Medulla oblongata (tissue), 1 donor: ENCODE measurements at regions not wholly inside any gene's neighbourhood (a gene's known extent, or its start where the extent isn't known, plus 50 kb on each side); places are given as distances from the start of the nearest gene placed in this dataset.

Experiments
- DNase-seq: peaks from one replicate; pipeline ENCODE4 v3.0.0-alpha.2; 2015; ENCODE audit errors: extremely low spot score

- no peak for DNase-seq
Measured at GRCh38 chrX:124518885-124519284, 172.5 kb downstream of the SH2D1A start.

GRCh38 chrX:124524852-124525251, 178.5 kb downstream of the SH2D1A start:
- DNase-seq, result no peak

- DNase-seq, result no peak
Measured at GRCh38 chrX:124529786-124530185, 183.4 kb downstream of the SH2D1A start.

- peak; percentile 15 for DNase-seq
Measured at GRCh38 chrX:124530803-124531202, 184.4 kb downstream of the SH2D1A start.

- DNase-seq, result no peak
Measured at GRCh38 chrX:124534536-124534935, 188.2 kb downstream of the SH2D1A start.

GRCh38 chrX:124540474-124540873, 194.1 kb downstream of the SH2D1A start:
- no peak for DNase-seq

- DNase-seq, result no peak
Measured at GRCh38 chrX:124548571-124548970, 202.2 kb downstream of the SH2D1A start.

GRCh38 chrX:124555036-124555595, 208.8 kb downstream of the SH2D1A start:
- no peak for DNase-seq

GRCh38 chrX:124557976-124558375, 211.6 kb downstream of the SH2D1A start:
- DNase-seq, result no peak

GRCh38 chrX:124573468-124573867, 227.1 kb downstream of the SH2D1A start:
- no peak for DNase-seq

GRCh38 chrX:124592744-124593143, 246.4 kb downstream of the SH2D1A start:
- no peak for DNase-seq

GRCh38 chrX:124594017-124594651, 247.8 kb downstream of the SH2D1A start:
- DNase-seq, result no peak

- no peak for DNase-seq
Measured at GRCh38 chrX:124605511-124605910, 259.1 kb downstream of the SH2D1A start.

GRCh38 chrX:124606724-124607123, 260.4 kb downstream of the SH2D1A start:
- no peak for DNase-seq

- DNase-seq, result no peak
Measured at GRCh38 chrX:124619710-124620109, 273.3 kb downstream of the SH2D1A start.

GRCh38 chrX:124634363-124634762, 288.0 kb downstream of the SH2D1A start:
- DNase-seq, result no peak

- DNase-seq, result no peak
Measured at GRCh38 chrX:124641737-124642491, 295.6 kb downstream of the SH2D1A start.

- no peak for DNase-seq
Measured at GRCh38 chrX:124646403-124646802, 300.0 kb downstream of the SH2D1A start.

GRCh38 chrX:124651031-124651430, 304.7 kb downstream of the SH2D1A start:
- no peak for DNase-seq

- DNase-seq, result no peak
Measured at GRCh38 chrX:124665621-124666400, 319.4 kb downstream of the SH2D1A start.

GRCh38 chrX:124679199-124679598, 332.8 kb downstream of the SH2D1A start:
- DNase-seq, result no peak

GRCh38 chrX:124680287-124680686, 333.9 kb downstream of the SH2D1A start:
- no peak for DNase-seq
